HPDE6-E6E7 (cell line): ENCODE measurements at regions not wholly inside any gene's neighbourhood (a gene's known extent, or its start where the extent isn't known, plus 50 kb on each side); places are given as distances from the start of the nearest gene placed in this dataset.
"Not testable (repeated sequence)": the region's sequence is repeated elsewhere in the genome, so short reads cannot be mapped to it uniquely, and the experiment has no call there.

Experiments
- DNase-seq: peaks from one replicate; pipeline ENCODE4 v3.0.0; 2011; ENCODE audit warnings: missing footprints; ENCODE audit errors: extremely low spot score

DNA sequence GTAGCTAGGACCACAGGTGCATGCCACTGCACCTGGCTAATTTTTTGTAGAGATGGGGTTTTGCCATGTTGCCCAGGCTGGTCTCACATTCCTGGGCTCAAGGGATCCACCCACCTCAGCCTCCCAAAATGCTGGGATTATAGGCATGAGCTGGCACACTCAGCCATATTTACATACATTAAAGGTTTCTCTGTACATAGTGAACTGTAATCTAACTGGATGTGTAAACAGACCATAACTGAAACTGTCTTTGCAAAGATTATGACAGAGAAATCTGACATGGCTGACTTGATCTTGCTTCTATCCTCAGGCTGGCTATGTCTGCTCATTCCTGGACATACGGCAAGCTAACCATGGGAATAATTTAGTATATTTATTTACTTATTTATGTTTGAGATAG is 139.2 kb upstream of the XPO1 start:
- no peak for DNase-seq

GRCh38 chr2:61675204-61675603 is 137.0 kb upstream of the XPO1 start:
- no peak for DNase-seq

DNA sequence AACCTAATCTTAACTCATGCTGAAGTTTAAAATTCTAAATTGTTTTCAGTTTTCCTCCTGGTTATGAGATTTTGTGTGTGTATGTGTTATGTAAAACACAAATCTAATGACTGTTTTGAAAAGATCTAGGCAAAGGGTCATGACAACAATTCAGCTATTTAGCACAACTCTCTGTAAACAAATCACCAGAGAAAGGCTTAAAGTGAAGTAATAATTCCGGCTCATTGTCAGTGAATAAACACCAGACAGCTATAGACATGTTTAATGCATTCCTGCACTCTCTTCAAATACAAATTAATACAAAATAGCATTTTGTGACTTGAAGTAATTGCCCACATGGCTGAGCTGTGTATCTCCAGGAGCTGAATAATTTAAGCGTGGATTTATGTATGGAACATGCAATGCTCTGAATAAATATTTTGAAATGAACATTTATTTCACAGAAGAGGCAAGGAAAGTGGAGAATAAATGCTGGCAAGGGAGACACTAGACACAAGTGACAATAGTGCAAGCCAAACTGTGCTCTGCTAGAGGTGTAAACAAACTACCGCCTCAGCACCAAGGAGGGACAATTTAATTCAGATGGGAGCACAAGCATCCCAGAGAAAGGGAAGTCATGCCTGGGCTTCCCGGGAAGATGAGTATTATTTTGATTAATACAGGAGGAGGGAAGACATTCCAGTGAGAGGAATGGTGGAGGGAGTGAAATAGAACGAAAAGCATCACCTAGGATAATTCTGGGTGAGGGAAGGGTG is 133.6 kb upstream of the XPO1 start:
- DNase-seq: peak; percentile 26

- peak; percentile 56 for DNase-seq
Observed at GRCh38 chr2:61670591-61671501, 132.7 kb upstream of the XPO1 start.

GRCh38 chr2:61664190-61664589 is 126.0 kb upstream of the XPO1 start:
- DNase-seq: no peak

- DNase-seq: no peak
Observed at GRCh38 chr2:61662990-61663389, 124.8 kb upstream of the XPO1 start.

DNA sequence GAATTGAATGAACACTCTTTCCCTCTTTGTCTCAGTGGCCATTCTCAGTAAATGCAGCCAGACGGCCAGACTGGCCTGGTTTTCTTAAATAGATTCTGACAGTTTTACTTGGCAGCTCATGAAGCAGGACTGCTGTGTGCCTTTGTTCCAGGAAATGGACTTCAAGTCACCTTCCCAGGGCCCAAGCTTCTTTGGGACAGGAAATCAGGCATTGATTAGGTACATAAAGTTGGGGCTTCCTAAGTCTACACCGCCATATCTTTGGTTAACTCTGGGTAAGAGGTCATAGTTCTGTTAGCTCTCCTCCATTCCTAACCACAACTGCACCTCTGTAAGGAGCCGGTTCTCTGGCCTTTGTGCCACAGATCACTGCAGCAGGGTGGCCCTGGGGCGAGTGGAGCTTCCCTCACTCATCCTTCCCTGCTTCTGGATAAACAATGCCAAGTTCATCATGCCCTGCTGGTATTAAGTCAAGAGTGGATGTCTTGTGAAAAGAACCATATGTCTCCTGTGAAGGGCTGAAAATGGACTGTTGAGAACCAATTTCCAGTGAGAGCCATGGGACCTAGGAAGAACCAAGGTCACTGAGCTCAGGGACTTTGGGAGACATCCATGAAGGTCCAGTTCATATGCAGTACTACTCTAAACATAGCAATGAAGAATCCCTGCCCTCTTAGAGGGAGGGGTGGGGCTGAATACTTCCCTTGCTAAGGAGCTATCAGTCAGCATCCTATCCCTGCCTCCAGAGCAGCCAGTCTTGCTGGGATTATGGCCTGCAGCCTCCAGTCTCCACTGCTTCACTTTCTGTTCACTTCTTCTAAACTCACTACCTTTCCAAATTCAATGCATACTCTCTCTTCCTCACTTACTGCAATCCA is 122.6 kb upstream of the XPO1 start:
- no peak for DNase-seq

DNA sequence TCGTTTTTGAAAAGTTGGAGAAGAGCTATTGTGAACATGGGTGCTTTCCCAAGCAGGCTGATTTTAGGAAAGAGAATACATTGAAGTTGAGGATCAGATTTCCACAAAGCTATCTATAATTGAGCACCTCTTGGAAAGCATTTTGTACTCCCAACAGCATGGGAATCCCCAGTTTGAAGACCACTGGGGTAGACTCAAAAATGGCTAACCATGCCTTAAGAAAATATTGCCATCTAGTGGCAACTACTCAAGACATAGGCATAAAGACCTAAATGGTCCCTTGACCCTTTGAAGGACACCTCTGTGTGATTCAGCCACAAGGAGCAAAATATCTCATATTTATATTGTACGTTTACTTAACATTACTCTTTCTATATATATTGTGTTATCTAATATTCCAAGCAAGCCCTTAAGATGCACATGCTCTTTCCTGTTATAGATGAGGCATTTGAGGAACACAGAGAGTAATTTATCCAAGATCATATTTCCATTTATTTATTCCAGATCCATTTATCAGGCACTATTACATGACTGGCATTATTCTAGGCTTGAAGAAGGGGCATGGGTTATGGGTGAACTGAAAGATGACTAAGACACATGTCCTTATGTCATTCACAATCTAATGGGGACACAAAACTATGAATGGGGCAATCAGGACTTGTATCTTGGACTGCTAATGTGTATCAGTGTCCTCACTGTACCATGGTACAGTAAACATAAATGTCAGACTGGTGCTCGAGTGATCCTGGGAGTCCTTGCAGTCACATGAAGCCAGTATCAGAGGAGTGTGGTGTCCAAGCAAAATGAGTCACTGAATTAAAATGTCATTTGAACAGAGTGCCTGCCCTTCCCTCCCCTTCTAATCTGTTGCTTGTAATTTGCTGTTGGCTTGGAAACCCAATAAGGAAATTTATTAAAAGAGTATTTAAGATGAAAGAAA is 121.0 kb upstream of the XPO1 start:
- peak; percentile 22 for DNase-seq

- DNase-seq: not testable (repeated sequence)
Observed at GRCh38 chr2:61649946-61650345, 111.8 kb upstream of the XPO1 start.

DNA sequence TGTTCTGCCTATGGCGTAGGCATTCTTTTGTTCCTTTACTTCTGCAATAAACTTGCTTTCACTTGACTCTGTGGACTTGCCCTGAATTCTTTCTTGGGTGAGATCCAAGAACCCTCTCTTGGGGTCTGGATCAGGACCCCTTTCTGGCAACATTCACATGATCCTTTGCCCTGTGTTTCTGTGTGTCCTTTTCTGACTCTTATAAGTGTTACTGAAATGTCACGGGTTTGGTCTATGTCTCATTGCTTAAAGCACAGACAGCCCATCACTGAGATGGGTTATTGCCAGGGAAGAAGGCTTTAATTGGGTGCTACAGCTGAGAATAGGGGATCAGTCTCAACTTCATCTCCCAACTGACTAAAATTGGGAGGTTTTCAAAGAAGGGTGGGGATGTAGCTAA is 110.9 kb upstream of the XPO1 start:
- no peak for DNase-seq

- no peak for DNase-seq
Observed at GRCh38 chr2:61647044-61647443, 108.9 kb upstream of the XPO1 start.

DNA sequence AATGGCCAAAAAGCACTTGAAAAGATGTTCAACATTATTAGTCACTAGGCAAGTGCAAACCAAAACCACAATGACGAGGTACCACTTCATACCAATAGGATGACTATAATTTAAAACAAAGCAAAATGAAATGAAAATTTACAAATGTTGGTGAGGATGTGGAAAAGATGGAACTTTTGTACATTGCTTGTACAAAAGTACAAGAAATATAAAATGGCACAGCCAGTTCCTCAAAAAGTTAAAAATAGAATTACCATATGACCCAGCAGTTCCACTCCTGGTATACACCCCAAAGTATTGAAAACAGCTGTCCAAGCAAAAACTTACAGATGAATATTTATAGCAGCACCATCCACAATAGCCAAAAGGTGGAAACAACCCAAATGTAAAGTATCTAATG is 107.8 kb upstream of the XPO1 start:
- no peak for DNase-seq

DNA sequence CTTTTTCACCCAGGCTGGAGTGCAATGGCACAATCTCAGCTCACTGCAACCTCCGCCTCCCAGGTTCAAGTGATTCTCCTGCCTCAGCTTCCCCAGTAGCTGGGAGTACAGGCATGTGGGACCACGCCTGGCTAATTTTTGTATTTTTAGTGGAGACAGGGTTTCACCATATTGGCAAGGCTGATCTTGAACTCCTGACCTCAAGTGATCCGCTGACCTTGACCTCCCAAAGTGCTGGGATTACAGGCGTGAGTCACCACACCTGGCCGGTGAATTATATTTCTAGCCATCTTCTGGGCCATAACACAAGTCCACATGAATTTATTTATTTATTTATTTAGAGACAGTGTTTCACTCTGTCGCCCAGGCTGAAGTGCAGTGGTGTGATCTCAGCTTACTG is 105.0 kb upstream of the XPO1 start:
- DNase-seq: not testable (repeated sequence)

DNA sequence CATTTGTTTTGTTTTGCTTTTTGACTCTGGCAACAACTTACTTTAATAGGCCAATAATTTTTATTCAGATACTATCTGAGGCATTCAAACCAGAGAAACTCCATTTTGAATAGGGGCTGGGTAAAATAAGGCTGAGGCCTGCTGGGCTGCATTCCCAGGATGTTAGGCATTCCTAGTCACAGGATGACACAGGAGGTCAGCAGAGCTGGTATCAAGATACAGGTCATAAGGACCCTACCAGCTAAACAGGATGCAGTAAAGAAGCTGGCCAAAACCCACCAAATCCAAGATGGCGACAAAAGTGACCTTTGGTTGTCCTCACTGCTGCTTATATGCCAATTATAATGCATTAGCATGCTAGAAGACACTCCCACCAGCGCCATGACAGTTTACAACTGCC is 102.2 kb upstream of the XPO1 start:
- no peak for DNase-seq

DNA sequence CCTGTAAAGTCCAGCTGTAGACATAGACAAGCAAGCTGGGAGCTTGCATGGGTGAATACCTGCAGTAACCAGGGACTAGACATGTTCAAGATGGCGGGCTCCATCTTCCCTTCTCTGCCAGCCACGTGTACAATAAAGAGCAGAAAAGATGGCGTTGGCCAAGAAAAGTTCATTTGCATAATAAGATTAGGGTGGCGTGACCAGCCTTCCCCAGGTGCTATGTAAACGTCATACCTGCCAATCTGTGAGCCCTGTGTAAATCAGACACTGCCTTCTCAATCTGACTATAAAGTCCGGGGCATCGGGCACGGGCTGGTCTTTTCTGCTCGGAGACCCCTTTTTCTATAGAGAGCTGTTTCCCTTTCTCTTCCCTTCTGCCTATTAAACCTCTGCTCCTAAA is 101.6 kb upstream of the XPO1 start:
- no peak for DNase-seq

DNA sequence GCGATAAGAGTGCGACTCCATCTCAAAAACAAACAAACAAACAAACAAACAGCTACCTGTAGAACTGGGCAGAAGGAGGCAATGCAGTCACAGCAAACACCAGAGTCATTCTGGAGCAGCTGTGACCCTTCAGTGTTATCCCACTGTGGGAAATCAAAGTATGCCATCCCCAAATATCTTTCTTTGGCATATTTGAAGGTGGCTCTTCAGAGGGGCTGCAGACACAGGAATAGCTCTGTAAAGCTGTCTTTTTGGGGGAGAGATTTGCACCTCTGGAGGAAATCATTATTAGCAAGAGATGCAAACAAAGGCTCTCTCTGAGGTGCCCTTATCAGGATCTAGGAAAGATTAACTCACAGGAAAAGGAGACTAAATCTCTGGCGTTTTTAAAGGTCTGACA is 98.5 kb upstream of the XPO1 start:
- no peak for DNase-seq

DNA sequence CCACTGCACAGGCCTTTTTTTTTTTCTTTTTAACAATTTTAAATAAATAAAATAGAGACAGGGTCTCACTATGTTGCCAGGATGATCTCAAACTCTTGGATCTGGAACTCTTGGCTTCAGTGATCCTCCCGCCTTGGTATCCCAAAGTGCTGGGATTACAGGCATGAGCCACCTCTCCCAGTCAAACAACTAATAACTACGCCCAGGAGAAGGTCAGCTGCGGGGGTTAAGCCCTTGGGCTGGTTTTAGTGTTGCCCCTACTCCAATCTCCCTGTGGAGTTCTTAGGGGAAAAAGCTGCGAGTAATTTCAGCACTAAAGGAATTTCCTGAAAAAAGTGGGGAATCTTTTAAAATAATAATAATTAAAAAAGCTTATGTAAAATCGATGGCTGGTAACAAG is 96.4 kb upstream of the XPO1 start:
- DNase-seq: no peak

GRCh38 chr2:61633250-61633649 is 95.1 kb upstream of the XPO1 start:
- DNase-seq: no peak

DNA sequence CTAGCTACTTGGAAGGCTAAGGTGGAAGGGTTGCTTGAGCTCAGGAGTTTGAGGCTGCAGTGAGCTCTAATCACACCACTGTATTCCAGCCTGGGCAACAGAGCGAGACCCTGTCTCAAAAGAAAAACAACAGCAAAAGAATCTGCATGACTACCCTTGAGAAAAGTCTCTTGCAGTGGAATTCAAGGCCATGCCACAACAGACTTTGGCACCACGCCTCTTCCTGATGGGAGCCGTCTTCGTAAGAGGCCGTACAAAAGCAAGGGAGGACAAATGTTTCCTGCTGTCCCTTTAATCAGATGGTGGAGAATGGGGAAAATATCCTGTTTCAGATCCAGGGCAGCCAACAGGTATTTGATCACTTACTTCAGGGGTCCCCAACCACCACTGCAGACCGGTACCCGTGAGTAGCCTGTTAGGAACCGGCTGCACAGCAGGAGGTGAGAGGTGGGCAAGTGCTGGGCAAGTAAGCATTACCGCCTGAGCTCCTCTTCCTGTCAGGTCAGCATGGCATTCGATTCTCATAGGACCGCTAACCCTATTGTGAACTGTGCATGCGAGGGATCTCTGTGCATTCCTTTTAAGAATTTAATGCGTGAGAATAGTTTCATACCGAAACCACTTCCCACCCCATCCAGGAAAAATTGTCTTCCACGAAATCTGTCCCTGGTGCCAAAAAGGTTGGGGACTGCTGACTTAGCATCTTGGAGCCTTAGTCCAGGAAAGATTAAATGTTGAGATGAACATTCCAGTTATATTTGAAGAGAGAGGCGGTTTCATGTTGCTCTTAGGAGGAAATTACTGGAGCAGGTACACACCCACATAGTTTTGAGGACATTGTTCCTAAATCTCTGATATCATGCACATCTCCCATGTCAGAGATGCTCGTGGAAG is 94.4 kb upstream of the XPO1 start:
- DNase-seq: no peak

DNA sequence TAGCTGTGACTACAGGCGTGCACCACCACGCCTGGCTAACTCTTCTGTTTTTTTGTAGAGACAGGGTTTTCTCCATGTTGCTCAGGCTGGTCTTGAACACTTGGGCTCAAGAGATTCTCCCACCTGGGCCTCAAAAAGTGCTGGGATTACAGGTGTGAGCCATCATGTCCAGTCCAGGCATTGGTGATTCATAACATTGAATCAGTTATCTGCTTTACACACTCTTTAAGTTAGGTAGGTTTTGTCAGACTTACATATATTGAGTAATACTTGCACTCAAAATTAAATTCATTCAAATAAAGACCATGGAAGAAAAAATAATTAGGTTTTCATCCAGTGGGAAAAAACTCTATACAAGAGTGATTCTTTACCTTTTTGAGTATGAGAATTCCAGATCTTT is 93.2 kb upstream of the XPO1 start:
- DNase-seq: no peak
